Smooth muscle cell (in vitro differentiated cells): ENCODE measurements at regions not wholly inside any gene's neighbourhood (a gene's known extent, or its start where the extent isn't known, plus 50 kb on each side); places are given as distances from the start of the nearest gene placed in this dataset.
"Not testable (repeated sequence)": the region's sequence is repeated elsewhere in the genome, so short reads cannot be mapped to it uniquely, and the experiment has no call there.

Source experiments
- DNase-seq: peaks from one replicate; lab custom pipeline; 2025; ENCODE audit not compliant: unreplicated experiment; lab: John Stamatoyannopoulos, UW
- H2AFZ ChIP-seq: fragments of 200-600 bp; sonication (generic); 2 replicates; pipeline ENCODE4 v1.6.0; 2016; ENCODE audit warnings: antibody characterized with exemption, low read depth, mild to moderate bottlenecking
- H3F3A ChIP-seq: fragments of 200-600 bp; sonication (generic); 2 replicates; pipeline ENCODE4 v1.6.0; 2017; ENCODE audit warnings: antibody characterized with exemption, low read depth
- H3K27ac ChIP-seq: fragments of 200-600 bp; sonication (generic); 2 replicates; pipeline ENCODE4 v1.5.1; 2016; ENCODE audit warnings: low read depth, mild to moderate bottlenecking
- H3K27me3 ChIP-seq: fragments of 200-600 bp; sonication (generic); 2 replicates; pipeline ENCODE4 v1.6.1; 2016; ENCODE audit warnings: low read depth, mild to moderate bottlenecking
- H3K36me3 ChIP-seq: fragments of 200-600 bp; sonication (generic); 2 replicates; pipeline ENCODE4 v1.5.1; 2016; ENCODE audit warnings: low read depth
- H3K4me1 ChIP-seq: fragments of 200-600 bp; sonication (generic); 2 replicates; pipeline ENCODE4 v1.5.1; 2016; ENCODE audit warnings: low read depth
- H3K4me2 ChIP-seq: fragments of 200-600 bp; sonication (generic); 2 replicates; pipeline ENCODE4 v1.6.0; 2016; ENCODE audit warnings: mild to moderate bottlenecking
- H3K4me3 ChIP-seq: fragments of 200-600 bp; sonication (generic); 2 replicates; pipeline ENCODE4 v1.5.1; 2016; ENCODE audit warnings: mild to moderate bottlenecking
- H3K79me2 ChIP-seq: fragments of 200-600 bp; sonication (generic); 2 replicates; pipeline ENCODE4 v1.6.0; 2016; ENCODE audit warnings: low read depth, mild to moderate bottlenecking
- H3K9ac ChIP-seq: fragments of 200-600 bp; sonication (generic); 2 replicates; pipeline ENCODE4 v1.6.0; 2016; ENCODE audit warnings: low read depth
- H3K9me3 ChIP-seq: fragments of 200-600 bp; sonication (generic); replicated peaks from 2 replicates; pipeline ENCODE4 v1.5.1; 2016; ENCODE audit warnings: low read depth
- H4K20me1 ChIP-seq: fragments of 200-600 bp; sonication (generic); 2 replicates; pipeline ENCODE4 v1.6.0; 2016; ENCODE audit warnings: low read depth
- CTCF ChIP-seq: fragments of 200-600 bp; sonication (generic); IDR thresholded peaks from 2 replicates; pipeline ENCODE4 v1.5.1; 2017; ENCODE audit warnings: borderline replicate concordance, mild to moderate bottlenecking, antibody characterized with exemption; ENCODE audit not compliant: insufficient read depth, poor library complexity, severe bottlenecking
- WGBS: methylation state at CpG from one replicate; pipeline ENCODE4 v1.1.7; 2016; ENCODE audit warnings: low lambda C conversion rate; 5-methylcytosine and 5-hydroxymethylcytosine counted together

- H3F3A ChIP-seq, result no peaks in the 10 kb centered on the region
- WGBS, result 96% methylated on average over 5 of the region's 5 CpGs
- H3K4me1 ChIP-seq, result no peaks in the 10 kb centered on the region
- no peak overlapping the region for H3K4me3 ChIP-seq
- H4K20me1 ChIP-seq, result no peaks in the 10 kb centered on the region
- no peaks in the 10 kb centered on the region for H3K27me3 ChIP-seq
- no peaks in the 10 kb centered on the region for H3K36me3 ChIP-seq
- no peak overlapping the region for H3K4me2 ChIP-seq
- no peak overlapping the region for H3K27ac ChIP-seq
- no peaks in the 10 kb centered on the region for H3K79me2 ChIP-seq
- no peaks in the 10 kb centered on the region for H3K9me3 ChIP-seq
- no peak overlapping the region for H2AFZ ChIP-seq
- H3K9ac ChIP-seq, result no peak overlapping the region
- DNase-seq, result no peak
- TF ChIP-seq CTCF, result no peak
These were observed 1459.8 kb upstream of the ACVR2A start for GRCh38 chr2:146385031-146385430.

GRCh38 chr2:146376511-146377064 is 1468.2 kb upstream of the ACVR2A start:
- Histone ChIP-seq H3K9me3 (no peaks in the 10 kb centered on the region), H3K36me3 (no peaks in the 10 kb centered on the region), H3K9ac (no peak overlapping the region), H4K20me1 (no peaks in the 10 kb centered on the region), H3K27ac (no peak overlapping the region), H2AFZ (no peak overlapping the region), H3K79me2 (no peaks in the 10 kb centered on the region), H3K4me1 (no peaks in the 10 kb centered on the region), H3F3A (no peaks in the 10 kb centered on the region), H3K4me2 (no peak overlapping the region), H3K27me3 (no peaks in the 10 kb centered on the region), H3K4me3 (no peak overlapping the region)
- WGBS, result 86% methylated on average over 4 of the region's 4 CpGs
- no peak for TF ChIP-seq CTCF
- no peak for DNase-seq

GRCh38 chr2:146374505-146374904 is 1470.3 kb upstream of the ACVR2A start:
- Histone ChIP-seq H2AFZ (no peak overlapping the region), H3K79me2 (no peaks in the 10 kb centered on the region), H4K20me1 (no peaks in the 10 kb centered on the region), H3K27me3 (no peaks in the 10 kb centered on the region), H3K36me3 (no peaks in the 10 kb centered on the region), H3K27ac (no peak overlapping the region), H3F3A (no peaks in the 10 kb centered on the region), H3K9ac (no peak overlapping the region), H3K9me3 (no peaks in the 10 kb centered on the region), H3K4me3 (no peak overlapping the region), H3K4me2 (no peak overlapping the region), H3K4me1 (no peaks in the 10 kb centered on the region)
- no peak for TF ChIP-seq CTCF
- WGBS, result 93% methylated on average over 1 of the region's 1 CpG
- no peak for DNase-seq

GRCh38 chr2:146371364-146371763 is 1473.5 kb upstream of the ACVR2A start:
- 90% methylated on average over 1 of the region's 1 CpG for WGBS

More at GRCh38 chr2:146371364-146371763, 1473.5 kb upstream of the ACVR2A start:
- not testable (repeated sequence) for H4K20me1 ChIP-seq, H2AFZ ChIP-seq, H3K9ac ChIP-seq, H3F3A ChIP-seq, DNase-seq, H3K4me2 ChIP-seq, H3K79me2 ChIP-seq, H3K4me1 ChIP-seq, H3K9me3 ChIP-seq, H3K27ac ChIP-seq, H3K4me3 ChIP-seq, H3K36me3 ChIP-seq, H3K27me3 ChIP-seq
